ENCODE measurements at regions not wholly inside any gene's neighbourhood (a gene's known extent, or its start where the extent isn't known, plus 50 kb on each side); places are given as distances from the start of the nearest gene placed in this dataset.

- no peaks in the 10 kb centered on the region for H3K79me2 ChIP-seq (ENCODE audit: insufficient read depth)
- H3K27me3 ChIP-seq (replicated peaks; ENCODE audit: insufficient read depth): no peaks in the 10 kb centered on the region
- no peak overlapping the region for H3K9ac ChIP-seq
- H2AFZ ChIP-seq: no peak overlapping the region
- H4K20me1 ChIP-seq (ENCODE audit: insufficient read depth): no peaks in the 10 kb centered on the region
- no peak overlapping the region for H3K4me3 ChIP-seq
- WGBS, 2 experiments (ENCODE audit: low coverage in 1 of 2, low lambda C conversion rate in 2 of 2, missing lambda C conversion rate in 2 of 2): 100% methylated on average over 1 of the region's 1 CpG
- H3K27ac ChIP-seq: no peak overlapping the region
- no peaks in the 10 kb centered on the region for H3F3A ChIP-seq (ENCODE audit: insufficient read depth)
- H3K36me3 ChIP-seq (ENCODE audit: low read depth): peaks cover 28% of the 10 kb centered on the region
- no peak for DNase-seq
- no peaks in the 10 kb centered on the region for H3K9me2 ChIP-seq (ENCODE audit: insufficient read depth)
- no peaks in the 10 kb centered on the region for H3K4me1 ChIP-seq (ENCODE audit: insufficient read depth)
- in situ Hi-C loops (cut with MboI): no loop called here
- H3K4me2 ChIP-seq (ENCODE audit: unreplicated experiment): no peak overlapping the region
- TF ChIP-seq EZH2 (IDR thresholded peaks at IDR 0.05; ENCODE audit: insufficient read depth, poor library complexity, severe bottlenecking) (no peak), EZH2phosphoT487 (IDR thresholded peaks at IDR 0.05; ENCODE audit: insufficient read depth, low read depth) (no peak)
- no peaks in the 10 kb centered on the region for H3K9me3 ChIP-seq (ENCODE audit: low read depth)
These were observed 133.6 kb downstream of the C11orf91 start for GRCh38 chr11:33567004-33567403.

- Histone ChIP-seq H3K4me2 (ENCODE audit: unreplicated experiment) (no peak overlapping the region), H3K9me2 (ENCODE audit: insufficient read depth) (no peaks in the 10 kb centered on the region), H3K27me3 (replicated peaks; ENCODE audit: insufficient read depth) (no peaks in the 10 kb centered on the region), H3K4me3 (no peak overlapping the region), H3K27ac (no peak overlapping the region), H3K79me2 (ENCODE audit: insufficient read depth) (no peaks in the 10 kb centered on the region), H3F3A (ENCODE audit: insufficient read depth) (no peaks in the 10 kb centered on the region), H3K9ac (no peak overlapping the region), H3K4me1 (ENCODE audit: insufficient read depth) (no peaks in the 10 kb centered on the region), H4K20me1 (ENCODE audit: insufficient read depth) (no peaks in the 10 kb centered on the region), H3K9me3 (ENCODE audit: low read depth) (no peaks in the 10 kb centered on the region), H3K36me3 (ENCODE audit: low read depth) (peaks cover 18% of the 10 kb centered on the region; the same call in 1 of the 2 replicates), H2AFZ (no peak overlapping the region)
- in situ Hi-C loops (cut with MboI): no loop called here
- TF ChIP-seq EZH2phosphoT487 (IDR thresholded peaks at IDR 0.05; ENCODE audit: insufficient read depth, low read depth) (no peak), EZH2 (IDR thresholded peaks at IDR 0.05; ENCODE audit: insufficient read depth, poor library complexity, severe bottlenecking) (no peak)
- 87 to 92% methylated on average over 7 of the region's 7 CpGs for WGBS, 2 experiments (ENCODE audit: low coverage in 1 of 2, low lambda C conversion rate in 2 of 2, missing lambda C conversion rate in 2 of 2)
- DNase-seq: no peak
These were observed 135.7 kb downstream of the C11orf91 start for GRCh38 chr11:33564856-33565453.

- in situ Hi-C loops (cut with MboI): no loop called here
- Histone ChIP-seq H3K9me2 (ENCODE audit: insufficient read depth) (no peaks in the 10 kb centered on the region), H2AFZ (no peak overlapping the region), H4K20me1 (ENCODE audit: insufficient read depth) (no peaks in the 10 kb centered on the region), H3K9ac (no peak overlapping the region), H3K4me2 (ENCODE audit: unreplicated experiment) (no peak overlapping the region), H3K27me3 (replicated peaks; ENCODE audit: insufficient read depth) (no peaks in the 10 kb centered on the region), H3K4me3 (no peak overlapping the region), H3F3A (ENCODE audit: insufficient read depth) (peaks cover 16% of the 10 kb centered on the region; the same call in 1 of the 2 replicates), H3K4me1 (ENCODE audit: insufficient read depth) (peaks cover 17% of the 10 kb centered on the region), H3K79me2 (ENCODE audit: insufficient read depth) (peaks cover 7% of the 10 kb centered on the region; the same call in 1 of the 2 replicates), H3K36me3 (ENCODE audit: low read depth) (peaks cover 15% of the 10 kb centered on the region; the same call in 1 of the 2 replicates), H3K9me3 (ENCODE audit: low read depth) (no peaks in the 10 kb centered on the region), H3K27ac (no peak overlapping the region)
- 84 to 88% methylated on average over 4 of the region's 4 CpGs for WGBS, 2 experiments (ENCODE audit: low coverage in 1 of 2, low lambda C conversion rate in 2 of 2, missing lambda C conversion rate in 2 of 2)
- TF ChIP-seq EZH2phosphoT487 (IDR thresholded peaks at IDR 0.05; ENCODE audit: insufficient read depth, low read depth) (no peak), EZH2 (IDR thresholded peaks at IDR 0.05; ENCODE audit: insufficient read depth, poor library complexity, severe bottlenecking) (no peak)
- DNase-seq: no peak
These were observed 139.9 kb downstream of the C11orf91 start for GRCh38 chr11:33560729-33561128.

GRCh38 chr11:33559567-33559966, 141.1 kb downstream of the C11orf91 start:
- Histone ChIP-seq H3K4me3 (no peak overlapping the region), H3K27me3 (replicated peaks; ENCODE audit: insufficient read depth) (no peaks in the 10 kb centered on the region), H4K20me1 (ENCODE audit: insufficient read depth) (no peaks in the 10 kb centered on the region), H3K4me2 (ENCODE audit: unreplicated experiment) (no peak overlapping the region), H3K9me3 (ENCODE audit: low read depth) (no peaks in the 10 kb centered on the region), H3F3A (ENCODE audit: insufficient read depth) (peaks cover 22% of the 10 kb centered on the region; the same call in 1 of the 2 replicates), H2AFZ (no peak overlapping the region), H3K4me1 (ENCODE audit: insufficient read depth) (peaks cover 17% of the 10 kb centered on the region), H3K36me3 (ENCODE audit: low read depth) (peaks cover 21% of the 10 kb centered on the region; the same call in 1 of the 2 replicates), H3K27ac (no peak overlapping the region), H3K9ac (no peak overlapping the region), H3K79me2 (ENCODE audit: insufficient read depth) (peaks cover 7% of the 10 kb centered on the region; the same call in 1 of the 2 replicates), H3K9me2 (ENCODE audit: insufficient read depth) (no peaks in the 10 kb centered on the region)
- TF ChIP-seq EZH2phosphoT487 (IDR thresholded peaks at IDR 0.05; ENCODE audit: insufficient read depth, low read depth) (no peak), EZH2 (IDR thresholded peaks at IDR 0.05; ENCODE audit: insufficient read depth, poor library complexity, severe bottlenecking) (no peak)
- no peak for DNase-seq
- WGBS, 2 experiments (ENCODE audit: low coverage in 1 of 2, low lambda C conversion rate in 2 of 2, missing lambda C conversion rate in 2 of 2): 89 to 92% methylated on average over 10 to 11 of the region's 11 CpGs
- in situ Hi-C loops (cut with MboI): no loop called here

Measured in GM23248 (cell line).